GM12878 (cell line): ENCODE measurements at regions not wholly inside any gene's neighbourhood (a gene's known extent, or its start where the extent isn't known, plus 50 kb on each side); places are given as distances from the start of the nearest gene placed in this dataset.

ENCODE experiments used
- ATAC-seq: fragments of 200-7000 bp; cut with Tn5 transposase; 3 replicates; pipeline ENCODE4 v1.9.1; 2020; ENCODE audit warnings: mild to moderate bottlenecking, moderate library complexity
- BruUV-seq: library from RNA; stranded (reverse); fragments of 400-500 nt; replicated peaks from 2 replicates; lab custom pipeline; 2021; lab: Mats Ljungman, UMichigan
- CTCF ChIA-PET: fragments of 300-600 bp; sonication (Branson Sonifier 250); formaldehyde crosslinking; extraction: SDS; loops from one replicate; lab custom pipeline; 2021; ENCODE audit warnings: inconsistent platforms; lab: Yijun Ruan, JAX
- POLR2A ChIA-PET: fragments of 350-600 bp; formaldehyde crosslinking; extraction: SDS; loops from one replicate; lab custom pipeline; 2021; ENCODE audit warnings: inconsistent platforms; lab: Charles Lee
- RAD21 ChIA-PET: fragments of 300-600 bp; sonication (Branson Sonifier 250); formaldehyde crosslinking; loops from one replicate; lab custom pipeline; 2023; ENCODE audit warnings: antibody characterized with exemption; ENCODE audit not compliant: unreplicated experiment; lab: Charles Lee
- SMC1A ChIA-PET: fragments of 300-600 bp; sonication (Branson Sonifier 250); formaldehyde crosslinking; loops from one replicate; lab custom pipeline; 2023; ENCODE audit not compliant: unreplicated experiment, uncharacterized antibody; lab: Charles Lee
- DNase-seq: peaks from one replicate; pipeline ENCODE4 v3.0.0-alpha.2; 2011; ENCODE audit warnings: low read depth, low spot score
- FAIRE-seq: peaks from 3 replicates; lab custom pipeline; 2011; peaks lifted over from hg19 to GRCh38; lab: Jason Lieb, UNC
- H2AFZ ChIP-seq: 2 replicates; pipeline ENCODE4 v1.6.0; 2011; ENCODE audit warnings: low read depth, low read length, control low read depth; ENCODE audit not compliant: control insufficient read depth
- H3K27ac ChIP-seq: 2 replicates; pipeline ENCODE4 v1.5.1; 2011; ENCODE audit warnings: control low read depth; ENCODE audit not compliant: control insufficient read depth, insufficient read depth
- H3K27me3 ChIP-seq, 2 experiments: replicated peaks in 1 of 2; 2 replicates each; pipeline versions ENCODE4 v1.6.0 to v1.6.1; 2011; ENCODE audit warnings: low read length in 1 of 2; ENCODE audit not compliant: control insufficient read depth in 2 of 2, insufficient read depth in 2 of 2
- H3K36me3 ChIP-seq, 2 experiments: 2 replicates each; pipeline ENCODE4 v1.5.1; 2011; ENCODE audit warnings: low read length in 1 of 2; ENCODE audit not compliant: control insufficient read depth in 2 of 2, insufficient read depth in 2 of 2
- H3K4me1 ChIP-seq: 2 replicates; pipeline ENCODE4 v1.6.1; 2011; ENCODE audit warnings: mild to moderate bottlenecking, low read length, moderate library complexity, mixed read lengths; ENCODE audit not compliant: control insufficient read depth, insufficient read depth
- H3K4me2 ChIP-seq: 2 replicates; pipeline ENCODE4 v1.6.0; 2011; ENCODE audit warnings: control low read depth; ENCODE audit not compliant: control insufficient read depth, insufficient read depth
- H3K4me3 ChIP-seq: fragments of 200-600 bp; sonication (generic); 2 replicates; pipeline ENCODE4 v1.5.1; 2016
- H3K79me2 ChIP-seq: 2 replicates; pipeline ENCODE4 v1.6.0; 2011; ENCODE audit warnings: low read length; ENCODE audit not compliant: control insufficient read depth, insufficient read depth
- H3K9ac ChIP-seq: 2 replicates; pipeline ENCODE4 v1.8.0; 2011; ENCODE audit warnings: low read length, control low read depth, mixed read lengths; ENCODE audit not compliant: control insufficient read depth, insufficient read depth
- H3K9me3 ChIP-seq: replicated peaks from 3 replicates; pipeline ENCODE4 v1.5.1; 2011; ENCODE audit warnings: mild to moderate bottlenecking, low read length; ENCODE audit not compliant: control insufficient read depth, insufficient read depth
- H4K20me1 ChIP-seq: 2 replicates; pipeline ENCODE4 v1.6.0; 2011; ENCODE audit not compliant: control insufficient read depth, insufficient read depth
- BHLHE40 ChIP-seq, 2 experiments: fragments of 450-650 bp in 1 of 2; IDR thresholded peaks; 2 replicates each; pipeline ENCODE4 v1.6.1; 2011 to 2017; ENCODE audit warnings: low read depth in 2 of 2, borderline replicate concordance in 1 of 2, improper control_type of control experiment in 1 of 2, low read length in 1 of 2, mild to moderate bottlenecking in 1 of 2
- CHD1 ChIP-seq: IDR thresholded peaks from 2 replicates; pipeline ENCODE4 v1.6.1; 2012; ENCODE audit warnings: low read depth, low read length, improper control_type of control experiment
- MXI1 ChIP-seq: fragments of 150-350 bp; IDR thresholded peaks from 2 replicates; pipeline ENCODE4 v1.6.1; 2011; ENCODE audit warnings: low read depth, mild to moderate bottlenecking, inconsistent platforms, low read length, improper control_type of control experiment
- RB1 ChIP-seq: fragments of 450-650 bp; formaldehyde crosslinking; IDR thresholded peaks from 2 replicates; pipeline ENCODE4 v1.6.1; 2017; ENCODE audit warnings: mild to moderate bottlenecking, borderline replicate concordance
- RUNX3 ChIP-seq: IDR thresholded peaks from 2 replicates; pipeline ENCODE4 v1.6.1; 2012; ENCODE audit warnings: low read length, inconsistent platforms
- SIN3A ChIP-seq: IDR thresholded peaks from 2 replicates; pipeline ENCODE4 v1.6.1; 2012; ENCODE audit warnings: low read depth, low read length, improper control_type of control experiment
- SIX5 ChIP-seq: IDR thresholded peaks from 2 replicates; pipeline ENCODE4 v1.6.1; 2011; ENCODE audit warnings: mild to moderate bottlenecking, low read depth, low read length, moderate library complexity; ENCODE audit not compliant: severe bottlenecking
- TAF1 ChIP-seq: IDR thresholded peaks from 2 replicates; pipeline ENCODE4 v1.6.1; 2011; ENCODE audit warnings: mild to moderate bottlenecking, low read depth, low read length, borderline replicate concordance
- WGBS: methylation state at CpG from one replicate; pipeline ENCODE4 v1.1.6; 2016; ENCODE audit warnings: low lambda C conversion rate; ENCODE audit not compliant: insufficient replicate concordance, insufficient coverage; ENCODE audit errors: missing lambda C conversion rate; 5-methylcytosine and 5-hydroxymethylcytosine counted together
- in situ Hi-C: fragments of 300-500 bp; cut with MboI; formaldehyde crosslinking; loops from 9 replicates; pipeline ENCODE4 v1.14.3; 2018; ENCODE audit warnings: mixed read lengths
- intact Hi-C: fragments of 100-400 bp; cut with micrococcal nuclease; formaldehyde crosslinking; loops from one replicate; pipeline ENCODE4 v1.14.2; 2022; ENCODE audit not compliant: unreplicated experiment
- TF ChIP-seq, protein P1 (sequence below): fragments of 450-650 bp; formaldehyde crosslinking; IDR thresholded peaks from 2 replicates; pipeline ENCODE4 v1.5.0; 2022; ENCODE audit warnings: mild to moderate bottlenecking, missing genetic modification characterization
- TF ChIP-seq, protein P2 (sequence below): fragments of 450-650 bp; formaldehyde crosslinking; IDR thresholded peaks from 2 replicates; pipeline ENCODE4 v1.4.0; 2020; ENCODE audit warnings: mild to moderate bottlenecking, moderate library complexity
- TF ChIP-seq, protein P3 (sequence below): fragments of 450-650 bp; IDR thresholded peaks from 2 replicates; pipeline ENCODE4 v1.6.1; 2014; ENCODE audit warnings: mild to moderate bottlenecking

DNA sequence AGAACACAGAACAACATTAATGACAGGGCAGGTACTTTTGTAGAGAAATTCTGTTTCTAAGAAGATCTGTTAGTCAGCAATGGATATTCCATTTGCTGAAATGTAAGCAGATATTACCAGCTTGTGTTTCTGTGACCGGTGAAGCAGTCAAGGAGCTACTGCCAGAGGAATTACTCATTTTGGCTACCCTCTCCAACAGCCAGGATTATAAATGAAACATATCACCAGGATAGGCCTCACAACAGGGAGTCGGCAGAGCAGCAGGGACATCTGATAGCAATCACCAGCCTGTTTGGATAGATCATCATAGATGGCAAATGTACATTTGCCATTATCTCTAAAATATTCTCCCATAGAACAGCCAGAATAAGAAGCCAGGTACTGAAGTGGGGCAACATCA is 440.7 kb downstream of the KCNH5 start:
- CTCF ChIA-PET, result no interaction called here
- SMC1A ChIA-PET, result no interaction called here
- POLR2A ChIA-PET, result no interaction called here
- FAIRE-seq (no peak), ATAC-seq (no peak), DNase-seq (no peak)
- Histone ChIP-seq H3K4me3 (no peak overlapping the region), H3K36me3 (no peaks in the 10 kb centered on the region), H3K9ac (no peak overlapping the region), H3K9me3 (no peaks in the 10 kb centered on the region), H3K27ac (no peak overlapping the region), H3K4me2 (no peak overlapping the region), H3K27me3 (no peaks in the 10 kb centered on the region), H4K20me1 (no peaks in the 10 kb centered on the region), H3K79me2 (no peaks in the 10 kb centered on the region), H2AFZ (no peak overlapping the region), H3K4me1 (no peaks in the 10 kb centered on the region)
- no TSS peak for BruUV-seq
- intact Hi-C loops (no loop called here), in situ Hi-C loops (no loop called here)
- WGBS, result 24% methylated on average over 2 of the region's 2 CpGs
- RAD21 ChIA-PET, result no interaction called here
- TF ChIP-seq RUNX3 (no peak), TAF1 (no peak), MXI1 (no peak), RB1 (no peak), CHD1 (no peak), SIX5 (no peak), BHLHE40 (IDR thresholded peaks at IDR 0.05; ENCODE audit: borderline replicate concordance in 1 of 2, low read depth in 2 of 2, low read length in 1 of 2) (no peak), SIN3A (no peak)
- TF ChIP-seq, protein P1, sequence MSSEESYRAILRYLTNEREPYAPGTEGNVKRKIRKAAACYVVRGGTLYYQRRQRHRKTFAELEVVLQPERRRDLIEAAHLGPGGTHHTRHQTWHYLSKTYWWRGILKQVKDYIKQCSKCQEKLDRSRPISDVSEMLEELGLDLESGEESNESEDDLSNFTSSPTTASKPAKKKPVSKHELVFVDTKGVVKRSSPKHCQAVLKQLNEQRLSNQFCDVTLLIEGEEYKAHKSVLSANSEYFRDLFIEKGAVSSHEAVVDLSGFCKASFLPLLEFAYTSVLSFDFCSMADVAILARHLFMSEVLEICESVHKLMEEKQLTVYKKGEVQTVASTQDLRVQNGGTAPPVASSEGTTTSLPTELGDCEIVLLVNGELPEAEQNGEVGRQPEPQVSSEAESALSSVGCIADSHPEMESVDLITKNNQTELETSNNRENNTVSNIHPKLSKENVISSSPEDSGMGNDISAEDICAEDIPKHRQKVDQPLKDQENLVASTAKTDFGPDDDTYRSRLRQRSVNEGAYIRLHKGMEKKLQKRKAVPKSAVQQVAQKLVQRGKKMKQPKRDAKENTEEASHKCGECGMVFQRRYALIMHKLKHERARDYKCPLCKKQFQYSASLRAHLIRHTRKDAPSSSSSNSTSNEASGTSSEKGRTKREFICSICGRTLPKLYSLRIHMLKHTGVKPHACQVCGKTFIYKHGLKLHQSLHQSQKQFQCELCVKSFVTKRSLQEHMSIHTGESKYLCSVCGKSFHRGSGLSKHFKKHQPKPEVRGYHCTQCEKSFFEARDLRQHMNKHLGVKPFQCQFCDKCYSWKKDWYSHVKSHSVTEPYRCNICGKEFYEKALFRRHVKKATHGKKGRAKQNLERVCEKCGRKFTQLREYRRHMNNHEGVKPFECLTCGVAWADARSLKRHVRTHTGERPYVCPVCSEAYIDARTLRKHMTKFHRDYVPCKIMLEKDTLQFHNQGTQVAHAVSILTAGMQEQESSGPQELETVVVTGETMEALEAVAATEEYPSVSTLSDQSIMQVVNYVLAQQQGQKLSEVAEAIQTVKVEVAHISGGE, result no peak
- TF ChIP-seq, protein P2, sequence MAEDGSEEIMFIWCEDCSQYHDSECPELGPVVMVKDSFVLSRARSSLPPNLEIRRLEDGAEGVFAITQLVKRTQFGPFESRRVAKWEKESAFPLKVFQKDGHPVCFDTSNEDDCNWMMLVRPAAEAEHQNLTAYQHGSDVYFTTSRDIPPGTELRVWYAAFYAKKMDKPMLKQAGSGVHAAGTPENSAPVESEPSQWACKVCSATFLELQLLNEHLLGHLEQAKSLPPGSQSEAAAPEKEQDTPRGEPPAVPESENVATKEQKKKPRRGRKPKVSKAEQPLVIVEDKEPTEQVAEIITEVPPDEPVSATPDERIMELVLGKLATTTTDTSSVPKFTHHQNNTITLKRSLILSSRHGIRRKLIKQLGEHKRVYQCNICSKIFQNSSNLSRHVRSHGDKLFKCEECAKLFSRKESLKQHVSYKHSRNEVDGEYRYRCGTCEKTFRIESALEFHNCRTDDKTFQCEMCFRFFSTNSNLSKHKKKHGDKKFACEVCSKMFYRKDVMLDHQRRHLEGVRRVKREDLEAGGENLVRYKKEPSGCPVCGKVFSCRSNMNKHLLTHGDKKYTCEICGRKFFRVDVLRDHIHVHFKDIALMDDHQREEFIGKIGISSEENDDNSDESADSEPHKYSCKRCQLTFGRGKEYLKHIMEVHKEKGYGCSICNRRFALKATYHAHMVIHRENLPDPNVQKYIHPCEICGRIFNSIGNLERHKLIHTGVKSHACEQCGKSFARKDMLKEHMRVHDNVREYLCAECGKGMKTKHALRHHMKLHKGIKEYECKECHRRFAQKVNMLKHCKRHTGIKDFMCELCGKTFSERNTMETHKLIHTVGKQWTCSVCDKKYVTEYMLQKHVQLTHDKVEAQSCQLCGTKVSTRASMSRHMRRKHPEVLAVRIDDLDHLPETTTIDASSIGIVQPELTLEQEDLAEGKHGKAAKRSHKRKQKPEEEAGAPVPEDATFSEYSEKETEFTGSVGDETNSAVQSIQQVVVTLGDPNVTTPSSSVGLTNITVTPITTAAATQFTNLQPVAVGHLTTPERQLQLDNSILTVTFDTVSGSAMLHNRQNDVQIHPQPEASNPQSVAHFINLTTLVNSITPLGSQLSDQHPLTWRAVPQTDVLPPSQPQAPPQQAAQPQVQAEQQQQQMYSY (CRISPR knock-in tag), result no peak
- TF ChIP-seq, protein P3, sequence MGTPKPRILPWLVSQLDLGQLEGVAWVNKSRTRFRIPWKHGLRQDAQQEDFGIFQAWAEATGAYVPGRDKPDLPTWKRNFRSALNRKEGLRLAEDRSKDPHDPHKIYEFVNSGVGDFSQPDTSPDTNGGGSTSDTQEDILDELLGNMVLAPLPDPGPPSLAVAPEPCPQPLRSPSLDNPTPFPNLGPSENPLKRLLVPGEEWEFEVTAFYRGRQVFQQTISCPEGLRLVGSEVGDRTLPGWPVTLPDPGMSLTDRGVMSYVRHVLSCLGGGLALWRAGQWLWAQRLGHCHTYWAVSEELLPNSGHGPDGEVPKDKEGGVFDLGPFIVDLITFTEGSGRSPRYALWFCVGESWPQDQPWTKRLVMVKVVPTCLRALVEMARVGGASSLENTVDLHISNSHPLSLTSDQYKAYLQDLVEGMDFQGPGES, result no peak
